ENCODE measurements at regions not wholly inside any gene's neighbourhood (a gene's known extent, or its start where the extent isn't known, plus 50 kb on each side); places are given as distances from the start of the nearest gene placed in this dataset.

DNA sequence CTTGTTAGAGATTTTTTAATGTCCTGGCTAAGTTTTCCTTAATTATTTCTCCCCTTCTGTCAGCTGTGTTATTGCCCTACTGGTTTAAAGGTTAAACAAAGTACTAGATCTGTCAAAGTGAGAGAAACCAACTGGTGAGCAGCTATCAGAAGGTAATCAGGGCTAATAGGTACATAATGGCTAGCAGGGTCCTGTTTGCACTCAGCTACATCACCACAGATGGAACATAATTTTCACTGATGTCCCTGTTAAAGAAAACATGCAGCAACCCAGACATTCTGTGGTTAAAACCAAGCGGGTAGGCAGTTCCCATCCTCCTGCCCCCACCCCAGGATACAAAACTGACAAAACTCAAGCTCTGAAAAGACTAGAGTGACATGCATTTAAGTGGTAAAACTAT lies 473.9 kb downstream of the NR2F1-AS1 start:
- no peaks in the 10 kb centered on the region for H3K27me3 ChIP-seq (ENCODE audit: insufficient read depth, poor library complexity, severe bottlenecking)
- DNase-seq (ENCODE audit: low read depth in 1 of 2, low spot score in 1 of 2), result no peak
- TF ChIP-seq, protein P1, sequence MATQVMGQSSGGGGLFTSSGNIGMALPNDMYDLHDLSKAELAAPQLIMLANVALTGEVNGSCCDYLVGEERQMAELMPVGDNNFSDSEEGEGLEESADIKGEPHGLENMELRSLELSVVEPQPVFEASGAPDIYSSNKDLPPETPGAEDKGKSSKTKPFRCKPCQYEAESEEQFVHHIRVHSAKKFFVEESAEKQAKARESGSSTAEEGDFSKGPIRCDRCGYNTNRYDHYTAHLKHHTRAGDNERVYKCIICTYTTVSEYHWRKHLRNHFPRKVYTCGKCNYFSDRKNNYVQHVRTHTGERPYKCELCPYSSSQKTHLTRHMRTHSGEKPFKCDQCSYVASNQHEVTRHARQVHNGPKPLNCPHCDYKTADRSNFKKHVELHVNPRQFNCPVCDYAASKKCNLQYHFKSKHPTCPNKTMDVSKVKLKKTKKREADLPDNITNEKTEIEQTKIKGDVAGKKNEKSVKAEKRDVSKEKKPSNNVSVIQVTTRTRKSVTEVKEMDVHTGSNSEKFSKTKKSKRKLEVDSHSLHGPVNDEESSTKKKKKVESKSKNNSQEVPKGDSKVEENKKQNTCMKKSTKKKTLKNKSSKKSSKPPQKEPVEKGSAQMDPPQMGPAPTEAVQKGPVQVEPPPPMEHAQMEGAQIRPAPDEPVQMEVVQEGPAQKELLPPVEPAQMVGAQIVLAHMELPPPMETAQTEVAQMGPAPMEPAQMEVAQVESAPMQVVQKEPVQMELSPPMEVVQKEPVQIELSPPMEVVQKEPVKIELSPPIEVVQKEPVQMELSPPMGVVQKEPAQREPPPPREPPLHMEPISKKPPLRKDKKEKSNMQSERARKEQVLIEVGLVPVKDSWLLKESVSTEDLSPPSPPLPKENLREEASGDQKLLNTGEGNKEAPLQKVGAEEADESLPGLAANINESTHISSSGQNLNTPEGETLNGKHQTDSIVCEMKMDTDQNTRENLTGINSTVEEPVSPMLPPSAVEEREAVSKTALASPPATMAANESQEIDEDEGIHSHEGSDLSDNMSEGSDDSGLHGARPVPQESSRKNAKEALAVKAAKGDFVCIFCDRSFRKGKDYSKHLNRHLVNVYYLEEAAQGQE (IDR thresholded peaks at IDR 0.05; ENCODE audit: insufficient replicate concordance, low read depth), result no peak
- no peak overlapping the region for H3K4me3 ChIP-seq (replicated peaks; ENCODE audit: insufficient read depth, low read length)
- H3K27ac ChIP-seq (replicated peaks), result no peak overlapping the region

DNA sequence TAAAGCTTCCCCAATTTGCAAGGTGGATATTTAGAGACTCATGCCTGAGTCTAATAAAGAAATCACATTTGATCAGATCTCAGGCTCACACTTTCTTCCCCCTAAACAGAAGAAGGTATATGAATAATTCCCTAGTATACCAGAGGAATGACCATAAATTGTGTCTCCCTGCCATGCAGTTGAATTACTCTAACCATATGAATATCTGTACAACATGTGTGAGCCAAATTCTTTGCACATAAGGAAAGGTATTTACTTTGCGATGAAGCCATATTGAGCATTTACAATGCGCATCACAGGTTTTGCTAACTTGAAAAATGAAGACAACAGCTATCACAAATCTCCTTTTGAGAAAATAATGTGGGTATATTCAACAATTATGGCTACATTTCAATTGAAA lies 479.4 kb downstream of the NR2F1-AS1 start:
- no peaks in the 10 kb centered on the region for H3K27me3 ChIP-seq (ENCODE audit: insufficient read depth, poor library complexity, severe bottlenecking)
- TF ChIP-seq GABPA (IDR thresholded peaks at IDR 0.05; ENCODE audit: low read depth) (no peak), POLR2AphosphoS5 (IDR thresholded peaks at IDR 0.05; ENCODE audit: low read depth) (no peak), SPI1 (IDR thresholded peaks at IDR 0.05; ENCODE audit: borderline replicate concordance, low read depth) (no peak)
- TF ChIP-seq, protein P2, sequence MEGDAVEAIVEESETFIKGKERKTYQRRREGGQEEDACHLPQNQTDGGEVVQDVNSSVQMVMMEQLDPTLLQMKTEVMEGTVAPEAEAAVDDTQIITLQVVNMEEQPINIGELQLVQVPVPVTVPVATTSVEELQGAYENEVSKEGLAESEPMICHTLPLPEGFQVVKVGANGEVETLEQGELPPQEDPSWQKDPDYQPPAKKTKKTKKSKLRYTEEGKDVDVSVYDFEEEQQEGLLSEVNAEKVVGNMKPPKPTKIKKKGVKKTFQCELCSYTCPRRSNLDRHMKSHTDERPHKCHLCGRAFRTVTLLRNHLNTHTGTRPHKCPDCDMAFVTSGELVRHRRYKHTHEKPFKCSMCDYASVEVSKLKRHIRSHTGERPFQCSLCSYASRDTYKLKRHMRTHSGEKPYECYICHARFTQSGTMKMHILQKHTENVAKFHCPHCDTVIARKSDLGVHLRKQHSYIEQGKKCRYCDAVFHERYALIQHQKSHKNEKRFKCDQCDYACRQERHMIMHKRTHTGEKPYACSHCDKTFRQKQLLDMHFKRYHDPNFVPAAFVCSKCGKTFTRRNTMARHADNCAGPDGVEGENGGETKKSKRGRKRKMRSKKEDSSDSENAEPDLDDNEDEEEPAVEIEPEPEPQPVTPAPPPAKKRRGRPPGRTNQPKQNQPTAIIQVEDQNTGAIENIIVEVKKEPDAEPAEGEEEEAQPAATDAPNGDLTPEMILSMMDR (IDR thresholded peaks at IDR 0.05; ENCODE audit: insufficient read depth, low read length), result no peak
- DNase-seq (ENCODE audit: low read depth in 1 of 2, low spot score in 1 of 2), result no peak
- H3K27ac ChIP-seq (replicated peaks), result no peak overlapping the region
- no peak overlapping the region for H3K4me3 ChIP-seq (replicated peaks; ENCODE audit: insufficient read depth, low read length)

DNA sequence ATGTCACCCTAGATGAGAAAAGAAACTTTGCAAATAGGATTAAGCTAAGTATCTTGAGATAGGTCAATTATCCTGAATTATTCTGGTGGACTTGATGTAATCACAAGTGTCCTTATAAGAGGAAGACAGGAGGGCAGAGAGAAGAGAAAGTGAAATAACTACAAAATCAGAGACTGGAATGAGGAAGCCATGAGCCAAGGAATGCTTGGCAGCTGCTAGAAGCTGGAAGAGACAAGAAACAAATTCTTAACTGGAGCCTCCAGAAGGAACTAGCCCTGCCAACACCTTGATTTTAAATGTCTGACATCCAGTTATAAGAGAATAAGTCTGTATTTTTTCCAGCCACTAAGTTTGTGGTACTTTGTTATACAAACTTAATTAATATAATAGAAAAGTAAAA lies 480.0 kb downstream of the NR2F1-AS1 start:
- Histone ChIP-seq H3K4me3 (replicated peaks; ENCODE audit: insufficient read depth, low read length) (no peak overlapping the region), H3K27me3 (ENCODE audit: insufficient read depth, poor library complexity, severe bottlenecking) (no peaks in the 10 kb centered on the region), H3K27ac (replicated peaks) (no peak overlapping the region)
- TF ChIP-seq SPI1 (IDR thresholded peaks at IDR 0.05; ENCODE audit: borderline replicate concordance, low read depth), result no peak
- TF ChIP-seq, protein P1 (IDR thresholded peaks at IDR 0.05; ENCODE audit: insufficient replicate concordance, low read depth), result no peak
- TF ChIP-seq POLR2AphosphoS5 (IDR thresholded peaks at IDR 0.05; ENCODE audit: low read depth), result no peak
- TF ChIP-seq GABPA (IDR thresholded peaks at IDR 0.05; ENCODE audit: low read depth), result no peak
- TF ChIP-seq, protein P2 (IDR thresholded peaks at IDR 0.05; ENCODE audit: insufficient read depth, low read length), result no peak
- no peak for DNase-seq (ENCODE audit: low read depth in 1 of 2, low spot score in 1 of 2)

- no peaks in the 10 kb centered on the region for H3K27me3 ChIP-seq (ENCODE audit: insufficient read depth, poor library complexity, severe bottlenecking)
- DNase-seq (ENCODE audit: low read depth in 1 of 2, low spot score in 1 of 2), result no peak
- TF ChIP-seq POLR2AphosphoS5 (IDR thresholded peaks at IDR 0.05; ENCODE audit: low read depth) (no peak), SPI1 (IDR thresholded peaks at IDR 0.05; ENCODE audit: borderline replicate concordance, low read depth) (no peak), GABPA (IDR thresholded peaks at IDR 0.05; ENCODE audit: low read depth) (no peak)
- TF ChIP-seq, protein P1 (IDR thresholded peaks at IDR 0.05; ENCODE audit: insufficient replicate concordance, low read depth), result no peak
- TF ChIP-seq, protein P2 (IDR thresholded peaks at IDR 0.05; ENCODE audit: insufficient read depth, low read length), result no peak
- no peak overlapping the region for H3K4me3 ChIP-seq (replicated peaks; ENCODE audit: insufficient read depth, low read length)
- H3K27ac ChIP-seq (replicated peaks), result no peak overlapping the region
Measured at GRCh38 chr5:93100428-93100827, 480.6 kb downstream of the NR2F1-AS1 start.

All from HL-60 (cell line).